MM.1S (cell line): ENCODE measurements at regions not wholly inside any gene's neighbourhood (a gene's known extent, or its start where the extent isn't known, plus 50 kb on each side); places are given as distances from the start of the nearest gene placed in this dataset.
A peak's percentile ranks its signal among the peaks of the same experiment; 100 is the strongest.

Experiments
- DNase-seq: peaks from one replicate; pipeline ENCODE4 v3.0.0-alpha.2; 2015
- H2AFZ ChIP-seq: fragments of 300-600 bp; sonication (generic); 2 replicates; pipeline ENCODE4 v1.6.0; 2016; ENCODE audit warnings: antibody characterized with exemption, low read length
- H3F3A ChIP-seq: fragments of 300-600 bp; sonication (generic); 2 replicates; pipeline ENCODE4 v1.6.1; 2016; ENCODE audit warnings: mild to moderate bottlenecking, antibody characterized with exemption, low read length, moderate library complexity, mixed read lengths; ENCODE audit not compliant: insufficient read depth
- H3K27ac ChIP-seq: fragments of 300-600 bp; sonication (generic); 2 replicates; pipeline ENCODE4 v1.5.1; 2016; ENCODE audit warnings: mild to moderate bottlenecking, low read length
- H3K27me3 ChIP-seq: fragments of 300-600 bp; sonication (generic); replicated peaks from 2 replicates; pipeline ENCODE4 v1.6.0; 2016; ENCODE audit warnings: low read length; ENCODE audit not compliant: insufficient read depth
- H3K36me3 ChIP-seq: fragments of 300-600 bp; sonication (generic); replicated peaks from 2 replicates; pipeline ENCODE4 v1.6.1; 2016; ENCODE audit warnings: mild to moderate bottlenecking, low read length, mixed read lengths; ENCODE audit not compliant: insufficient read depth
- H3K4me1 ChIP-seq: fragments of 300-600 bp; sonication (generic); 2 replicates; pipeline ENCODE4 v1.6.1; 2016; ENCODE audit warnings: low read length, mixed read lengths
- H3K4me2 ChIP-seq: fragments of 300-600 bp; sonication (generic); 2 replicates; pipeline ENCODE4 v1.6.0; 2016; ENCODE audit warnings: low read depth, low read length
- H3K4me3 ChIP-seq: fragments of 300-600 bp; sonication (generic); 2 replicates; pipeline ENCODE4 v1.5.1; 2016; ENCODE audit warnings: low read length, mixed read lengths
- H3K79me2 ChIP-seq: fragments of 300-600 bp; sonication (generic); 2 replicates; pipeline ENCODE4 v1.6.1; 2016; ENCODE audit warnings: mixed run types, low read length, mixed read lengths
- H3K9ac ChIP-seq: fragments of 300-600 bp; sonication (generic); 2 replicates; pipeline ENCODE4 v1.6.1; 2016; ENCODE audit warnings: low read length, mixed read lengths
- H3K9me2 ChIP-seq: fragments of 300-600 bp; sonication (generic); replicated peaks from 2 replicates; pipeline ENCODE4 v1.6.1; 2016; ENCODE audit warnings: mild to moderate bottlenecking, low read length, mixed read lengths; ENCODE audit not compliant: insufficient read depth
- H3K9me3 ChIP-seq: fragments of 300-600 bp; sonication (generic); replicated peaks from 2 replicates; pipeline ENCODE4 v1.6.1; 2016; ENCODE audit warnings: mild to moderate bottlenecking, low read length, mixed read lengths; ENCODE audit not compliant: insufficient read depth
- H4K20me1 ChIP-seq: fragments of 300-600 bp; sonication (generic); 2 replicates; pipeline ENCODE4 v1.6.1; 2016; ENCODE audit warnings: mild to moderate bottlenecking, low read length, moderate library complexity, mixed read lengths; ENCODE audit not compliant: insufficient read depth
- EZH2 ChIP-seq: fragments of 300-600 bp; sonication (generic); optimal IDR thresholded peaks from 2 replicates; pipeline ENCODE3; 2017; ENCODE audit warnings: low read depth, mild to moderate bottlenecking, antibody characterized with exemption, low read length, mixed read lengths
- EZH2phosphoT487 ChIP-seq: fragments of 300-600 bp; sonication (generic); IDR thresholded peaks from 2 replicates; pipeline ENCODE4 v1.6.1; 2018; ENCODE audit warnings: antibody characterized with exemption, low read length
- TF ChIP-seq, protein P1 (sequence below): fragments of 300-600 bp; sonication (generic); IDR thresholded peaks from 2 replicates; pipeline ENCODE4 v1.5.1; 2016; ENCODE audit warnings: antibody characterized with exemption, low read length, mixed read lengths

GRCh38 chr7:25893436-25893835 lies 258.6 kb upstream of the NFE2L3 start:
- peaks cover 30% of the 10 kb centered on the region for H3K4me1 ChIP-seq
- H2AFZ ChIP-seq = peak overlapping the region; percentile 71
- no peaks in the 10 kb centered on the region for H3K36me3 ChIP-seq
- TF ChIP-seq EZH2 = no peak
- TF ChIP-seq EZH2phosphoT487 = no peak
- TF ChIP-seq, protein P1, sequence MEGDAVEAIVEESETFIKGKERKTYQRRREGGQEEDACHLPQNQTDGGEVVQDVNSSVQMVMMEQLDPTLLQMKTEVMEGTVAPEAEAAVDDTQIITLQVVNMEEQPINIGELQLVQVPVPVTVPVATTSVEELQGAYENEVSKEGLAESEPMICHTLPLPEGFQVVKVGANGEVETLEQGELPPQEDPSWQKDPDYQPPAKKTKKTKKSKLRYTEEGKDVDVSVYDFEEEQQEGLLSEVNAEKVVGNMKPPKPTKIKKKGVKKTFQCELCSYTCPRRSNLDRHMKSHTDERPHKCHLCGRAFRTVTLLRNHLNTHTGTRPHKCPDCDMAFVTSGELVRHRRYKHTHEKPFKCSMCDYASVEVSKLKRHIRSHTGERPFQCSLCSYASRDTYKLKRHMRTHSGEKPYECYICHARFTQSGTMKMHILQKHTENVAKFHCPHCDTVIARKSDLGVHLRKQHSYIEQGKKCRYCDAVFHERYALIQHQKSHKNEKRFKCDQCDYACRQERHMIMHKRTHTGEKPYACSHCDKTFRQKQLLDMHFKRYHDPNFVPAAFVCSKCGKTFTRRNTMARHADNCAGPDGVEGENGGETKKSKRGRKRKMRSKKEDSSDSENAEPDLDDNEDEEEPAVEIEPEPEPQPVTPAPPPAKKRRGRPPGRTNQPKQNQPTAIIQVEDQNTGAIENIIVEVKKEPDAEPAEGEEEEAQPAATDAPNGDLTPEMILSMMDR = no peak
- no peaks in the 10 kb centered on the region for H3K9me2 ChIP-seq
- peak overlapping the region; percentile 79 for H3K4me2 ChIP-seq
- H3K4me3 ChIP-seq = 0 out of 2 replicates have a peak overlapping the region, but pooled peaks have one; percentile 34
- no peaks in the 10 kb centered on the region for H3K9me3 ChIP-seq
- H3K27ac ChIP-seq = peak overlapping the region; percentile 18; the same call in 1 of the 2 replicates
- peak overlapping the region; percentile 42; the same call in 1 of the 2 replicates for H3K9ac ChIP-seq
- H3K27me3 ChIP-seq = no peaks in the 10 kb centered on the region
- peaks cover 10% of the 10 kb centered on the region; the same call in 1 of the 2 replicates for H3F3A ChIP-seq
- DNase-seq = no peak
- no peaks in the 10 kb centered on the region for H3K79me2 ChIP-seq
- no peaks in the 10 kb centered on the region for H4K20me1 ChIP-seq

- Histone ChIP-seq H3K4me3 (peak overlapping the region; percentile 28; the same call in 1 of the 2 replicates), H3K27me3 (no peaks in the 10 kb centered on the region), H3K9me2 (no peaks in the 10 kb centered on the region), H3K9ac (peak overlapping the region; percentile 56), H3K27ac (peak overlapping the region; percentile 78; the same call in 1 of the 2 replicates), H4K20me1 (no peaks in the 10 kb centered on the region), H3F3A (peaks cover 10% of the 10 kb centered on the region; the same call in 1 of the 2 replicates), H3K4me2 (peak overlapping the region; percentile 79), H3K4me1 (peaks cover 30% of the 10 kb centered on the region), H3K36me3 (no peaks in the 10 kb centered on the region), H2AFZ (peak overlapping the region; percentile 71), H3K79me2 (no peaks in the 10 kb centered on the region), H3K9me3 (no peaks in the 10 kb centered on the region)
- TF ChIP-seq, protein P1 = peak; percentile 11; the same call in 1 of the 2 replicates
- no peak for TF ChIP-seq EZH2
- DNase-seq = peak; percentile 77
Measured at GRCh38 chr7:25894002-25894901, 257.7 kb upstream of the NFE2L3 start.

- no peaks in the 10 kb centered on the region for H4K20me1 ChIP-seq
- H3K27ac ChIP-seq = peak overlapping the region; percentile 78
- no peaks in the 10 kb centered on the region for H3K27me3 ChIP-seq
- peaks cover 30% of the 10 kb centered on the region for H3K4me1 ChIP-seq
- peak overlapping the region; percentile 56 for H3K9ac ChIP-seq
- no peak for TF ChIP-seq EZH2
- TF ChIP-seq, protein P1 = peak; percentile 74
- peak overlapping the region; percentile 28 for H3K4me3 ChIP-seq
- peaks cover 10% of the 10 kb centered on the region; the same call in 1 of the 2 replicates for H3F3A ChIP-seq
- H3K79me2 ChIP-seq = no peaks in the 10 kb centered on the region
- H3K4me2 ChIP-seq = peak overlapping the region; percentile 79
- no peaks in the 10 kb centered on the region for H3K36me3 ChIP-seq
- peak; percentile 68 for DNase-seq
- no peaks in the 10 kb centered on the region for H3K9me3 ChIP-seq
- H2AFZ ChIP-seq = peak overlapping the region; percentile 63
- H3K9me2 ChIP-seq = no peaks in the 10 kb centered on the region
Measured at GRCh38 chr7:25894902-25895791, 256.9 kb upstream of the NFE2L3 start.
